NB4 (cell line): ENCODE measurements at regions not wholly inside any gene's neighbourhood (a gene's known extent, or its start where the extent isn't known, plus 50 kb on each side); places are given as distances from the start of the nearest gene placed in this dataset.

Experiments
- CTCF ChIP-seq: IDR thresholded peaks from one replicate; pipeline ENCODE4 v1.5.1; 2012; ENCODE audit warnings: low read depth, low read length
- POLR2A ChIP-seq: IDR thresholded peaks from 2 replicates; pipeline ENCODE4 v1.6.1; 2011; ENCODE audit warnings: mild to moderate bottlenecking; ENCODE audit not compliant: insufficient read length; ENCODE audit errors: extremely low read depth

- TF ChIP-seq CTCF (no peak), POLR2A (no peak)
Measured at GRCh38 chr3:168495270-168495669, 399.5 kb upstream of the GOLIM4 start.
